SK-N-SH (cell line): ENCODE measurements at regions not wholly inside any gene's neighbourhood (a gene's known extent, or its start where the extent isn't known, plus 50 kb on each side); places are given as distances from the start of the nearest gene placed in this dataset.

ENCODE experiments used
- CTCF ChIA-PET: fragments of 300-600, 350-600 bp; formaldehyde crosslinking; extraction: SDS; loops from one replicate; lab custom pipeline; 2021; lab: Yijun Ruan, JAX
- POLR2A ChIA-PET: fragments of 350-600 bp; sonication (Branson Sonifier 250); formaldehyde crosslinking; extraction: SDS; loops from one replicate; lab custom pipeline; 2020; ENCODE audit warnings: antibody characterized with exemption, inconsistent platforms; lab: Yijun Ruan, JAX
- DNase-seq: peaks from one replicate; pipeline ENCODE4 v3.0.0; 2012
- H2AFZ ChIP-seq: fragments of 200-600 bp; sonication (generic); 2 replicates; pipeline ENCODE4 v1.8.1; 2016; ENCODE audit warnings: antibody characterized with exemption, mild to moderate bottlenecking, low read depth
- H3F3A ChIP-seq: fragments of 200-600 bp; sonication (generic); replicated peaks from 2 replicates; pipeline ENCODE3; 2016; ENCODE audit warnings: antibody characterized with exemption, mild to moderate bottlenecking; ENCODE audit not compliant: insufficient read depth
- H3K27ac ChIP-seq, 2 experiments: fragments of 200-500 bp in 1 of 2; fragments of 200-600 bp in 1 of 2; sonication (Bioruptor generic) in 1 of 2; sonication (generic), shearing (Covaris generic) in 1 of 2; 2 replicates each; pipeline versions ENCODE4 v1.5.1 to v1.6.1; 2014 to 2016; ENCODE audit warnings: low read depth in 2 of 2, inconsistent platforms in 1 of 2, low read length in 1 of 2, mild to moderate bottlenecking in 1 of 2, mixed read lengths in 1 of 2
- H3K27me3 ChIP-seq: fragments of 200-600 bp; sonication (generic), shearing (Covaris generic); 2 replicates; pipeline ENCODE4 v1.6.1; 2016; ENCODE audit warnings: mixed run types; ENCODE audit not compliant: insufficient read depth
- H3K36me3 ChIP-seq, 2 experiments: fragments of 200-500 bp in 1 of 2; fragments of 200-600 bp in 1 of 2; sonication (Bioruptor generic) in 1 of 2; sonication (generic) in 1 of 2; replicated peaks in 1 of 2; 2 replicates each; pipeline versions ENCODE3 to v1.5.1; 2014 to 2016; ENCODE audit warnings: low read length in 1 of 2, mild to moderate bottlenecking in 1 of 2; ENCODE audit not compliant: insufficient read depth in 2 of 2, control insufficient read depth in 1 of 2
- H3K4me1 ChIP-seq, 2 experiments: fragments of 200-500 bp in 1 of 2; fragments of 200-600 bp in 1 of 2; sonication (Bioruptor generic) in 1 of 2; sonication (generic), shearing (Covaris generic) in 1 of 2; 2 replicates each; pipeline versions ENCODE4 v1.5.1 to v1.6.1; 2014 to 2016; ENCODE audit warnings: low read depth in 1 of 2, low read length in 1 of 2, mixed run types in 1 of 2; ENCODE audit not compliant: insufficient read depth in 2 of 2, control insufficient read depth in 1 of 2
- H3K4me2 ChIP-seq: fragments of 200-600 bp; sonication (generic), shearing (Covaris generic); 2 replicates; pipeline ENCODE4 v1.6.1; 2017; ENCODE audit warnings: mixed run types
- H3K4me3 ChIP-seq, 2 experiments: fragments of 200-500 bp in 1 of 2; fragments of 200-600 bp in 1 of 2; sonication (Bioruptor generic) in 1 of 2; sonication (generic), shearing (Covaris generic) in 1 of 2; 2 replicates each; pipeline versions ENCODE4 v1.5.1 to v1.8.1; 2014 to 2016; ENCODE audit warnings: low read depth in 2 of 2, inconsistent platforms in 1 of 2, low read length in 1 of 2, mild to moderate bottlenecking in 1 of 2, mixed read lengths in 1 of 2, moderate library complexity in 1 of 2
- H3K79me2 ChIP-seq: fragments of 200-600 bp; sonication (generic); 2 replicates; pipeline ENCODE4 v1.8.1; 2017; ENCODE audit warnings: mild to moderate bottlenecking; ENCODE audit not compliant: insufficient read depth
- H3K9ac ChIP-seq: fragments of 200-600 bp; sonication (generic); 2 replicates; pipeline ENCODE4 v1.6.1; 2017; ENCODE audit warnings: mixed run types
- H3K9me2 ChIP-seq: fragments of 200-600 bp; sonication (generic); 2 replicates; pipeline ENCODE4 v1.6.1; 2017; ENCODE audit warnings: mixed run types
- H3K9me3 ChIP-seq: fragments of 200-600 bp; sonication (generic); 2 replicates; pipeline ENCODE4 v1.6.1; 2017; ENCODE audit warnings: mixed run types, mild to moderate bottlenecking, moderate library complexity
- H4K20me1 ChIP-seq: fragments of 200-600 bp; sonication (generic); 2 replicates; pipeline ENCODE4 v1.6.1; 2017; ENCODE audit warnings: mild to moderate bottlenecking, mixed run types; ENCODE audit not compliant: insufficient read depth
- CHD2 ChIP-seq: fragments of 150-350 bp; IDR thresholded peaks from 2 replicates; pipeline ENCODE4 v1.6.1; 2018; ENCODE audit warnings: low read length; ENCODE audit not compliant: partially characterized antibody
- ELF1 ChIP-seq: IDR thresholded peaks from 2 replicates; pipeline ENCODE4 v1.4.0; 2012
- EZH2phosphoT487 ChIP-seq: fragments of 200-600 bp; sonication (generic); IDR thresholded peaks from 2 replicates; pipeline ENCODE4 v1.6.1; 2017; ENCODE audit warnings: low read depth, mixed run types, mild to moderate bottlenecking, antibody characterized with exemption, moderate library complexity, borderline replicate concordance
- FOSL2 ChIP-seq: IDR thresholded peaks from 2 replicates; pipeline ENCODE4 v1.4.0; 2012; ENCODE audit warnings: low read depth, mild to moderate bottlenecking, moderate library complexity, borderline replicate concordance
- FOXJ3 ChIP-seq: sonication (generic); formaldehyde crosslinking; IDR thresholded peaks from 2 replicates; pipeline ENCODE4 v1.5.1; 2020; ENCODE audit warnings: mild to moderate bottlenecking, missing genetic modification reagents
- FOXM1 ChIP-seq: IDR thresholded peaks from 2 replicates; pipeline ENCODE4 v1.4.0; 2012; ENCODE audit warnings: low read depth, mild to moderate bottlenecking
- RFX5 ChIP-seq: IDR thresholded peaks from 2 replicates; pipeline ENCODE4 v1.6.1; 2012; ENCODE audit warnings: mild to moderate bottlenecking, improper control_type of control experiment, low read length
- SMC3 ChIP-seq: IDR thresholded peaks from 2 replicates; pipeline ENCODE4 v1.6.1; 2012; ENCODE audit warnings: low read depth, low read length, improper control_type of control experiment
- YY1 ChIP-seq: IDR thresholded peaks from 2 replicates; pipeline ENCODE4 v1.4.0; 2012; ENCODE audit warnings: low read depth, mild to moderate bottlenecking
- WGBS: methylation state at CpG from one replicate; pipeline ENCODE4 v1.1.6; 2017; ENCODE audit warnings: low lambda C conversion rate; 5-methylcytosine and 5-hydroxymethylcytosine counted together
- TF ChIP-seq, protein P1 (sequence below): fragments of 200-600 bp; sonication (generic); IDR thresholded peaks from 2 replicates; pipeline ENCODE4 v1.6.1; 2017; ENCODE audit warnings: antibody characterized with exemption, mild to moderate bottlenecking, moderate library complexity
- TF ChIP-seq, protein P2 (sequence below): IDR thresholded peaks from 2 replicates; pipeline ENCODE4 v1.4.0; 2012; ENCODE audit warnings: low read depth, borderline replicate concordance
- TF ChIP-seq, protein P3 (sequence below): IDR thresholded peaks from 2 replicates; pipeline ENCODE4; 2012

DNA sequence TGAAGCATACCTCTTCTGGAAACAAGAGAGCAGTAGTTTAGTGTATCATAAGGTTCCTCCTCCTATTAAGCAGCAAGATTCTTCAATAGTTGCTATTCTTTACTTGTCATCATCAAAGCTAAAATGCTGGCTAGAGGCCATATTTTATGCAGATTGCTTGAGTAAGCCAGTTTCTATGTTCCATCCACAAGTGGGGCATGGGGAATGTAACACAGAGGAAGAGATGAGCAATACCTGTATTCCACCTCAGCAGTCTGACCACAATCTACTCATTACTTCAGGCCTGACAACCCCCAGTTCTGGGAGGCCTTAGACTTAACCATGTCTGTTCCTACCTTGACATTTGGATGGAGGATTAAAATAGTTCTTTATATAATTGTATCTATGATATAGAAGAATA, 423.6 kb downstream of the BTG1 start:
- Histone ChIP-seq H3K9me2 (no peaks in the 10 kb centered on the region), H4K20me1 (no peaks in the 10 kb centered on the region), H3K4me3 (no peak overlapping the region), H3K9ac (no peak overlapping the region), H3K9me3 (no peaks in the 10 kb centered on the region), H3K27ac (no peak overlapping the region), H3K79me2 (no peaks in the 10 kb centered on the region), H3F3A (no peaks in the 10 kb centered on the region), H2AFZ (no peak overlapping the region), H3K27me3 (no peaks in the 10 kb centered on the region), H3K4me2 (no peak overlapping the region), H3K36me3 (no peaks in the 10 kb centered on the region), H3K4me1 (no peaks in the 10 kb centered on the region; a peak in 1 of 4 replicates)
- POLR2A ChIA-PET = no interaction called here
- CTCF ChIA-PET = no interaction called here
- DNase-seq = no peak
- TF ChIP-seq FOXJ3 (no peak), SMC3 (no peak), CHD2 (no peak)
- TF ChIP-seq, protein P1, sequence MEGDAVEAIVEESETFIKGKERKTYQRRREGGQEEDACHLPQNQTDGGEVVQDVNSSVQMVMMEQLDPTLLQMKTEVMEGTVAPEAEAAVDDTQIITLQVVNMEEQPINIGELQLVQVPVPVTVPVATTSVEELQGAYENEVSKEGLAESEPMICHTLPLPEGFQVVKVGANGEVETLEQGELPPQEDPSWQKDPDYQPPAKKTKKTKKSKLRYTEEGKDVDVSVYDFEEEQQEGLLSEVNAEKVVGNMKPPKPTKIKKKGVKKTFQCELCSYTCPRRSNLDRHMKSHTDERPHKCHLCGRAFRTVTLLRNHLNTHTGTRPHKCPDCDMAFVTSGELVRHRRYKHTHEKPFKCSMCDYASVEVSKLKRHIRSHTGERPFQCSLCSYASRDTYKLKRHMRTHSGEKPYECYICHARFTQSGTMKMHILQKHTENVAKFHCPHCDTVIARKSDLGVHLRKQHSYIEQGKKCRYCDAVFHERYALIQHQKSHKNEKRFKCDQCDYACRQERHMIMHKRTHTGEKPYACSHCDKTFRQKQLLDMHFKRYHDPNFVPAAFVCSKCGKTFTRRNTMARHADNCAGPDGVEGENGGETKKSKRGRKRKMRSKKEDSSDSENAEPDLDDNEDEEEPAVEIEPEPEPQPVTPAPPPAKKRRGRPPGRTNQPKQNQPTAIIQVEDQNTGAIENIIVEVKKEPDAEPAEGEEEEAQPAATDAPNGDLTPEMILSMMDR = no peak

- Histone ChIP-seq H3K9ac (no peak overlapping the region), H3F3A (no peaks in the 10 kb centered on the region), H4K20me1 (no peaks in the 10 kb centered on the region), H3K9me3 (no peaks in the 10 kb centered on the region), H2AFZ (no peak overlapping the region), H3K27me3 (no peaks in the 10 kb centered on the region), H3K4me1 (no peaks in the 10 kb centered on the region; a peak in 1 of 4 replicates), H3K4me3 (no peak overlapping the region), H3K27ac (no peak overlapping the region), H3K79me2 (no peaks in the 10 kb centered on the region), H3K9me2 (no peaks in the 10 kb centered on the region), H3K36me3 (no peaks in the 10 kb centered on the region), H3K4me2 (no peak overlapping the region)
- ChIA-PET CTCF (interaction anchor here (0.7 kb wide), 1 partner anchor 79 kb away, joined by 3 read pairs; no protein-coding TSS in a partner anchor), POLR2A (no interaction called here)
- no peak for DNase-seq
- no peak for TF ChIP-seq ELF1
- TF ChIP-seq, protein P2, sequence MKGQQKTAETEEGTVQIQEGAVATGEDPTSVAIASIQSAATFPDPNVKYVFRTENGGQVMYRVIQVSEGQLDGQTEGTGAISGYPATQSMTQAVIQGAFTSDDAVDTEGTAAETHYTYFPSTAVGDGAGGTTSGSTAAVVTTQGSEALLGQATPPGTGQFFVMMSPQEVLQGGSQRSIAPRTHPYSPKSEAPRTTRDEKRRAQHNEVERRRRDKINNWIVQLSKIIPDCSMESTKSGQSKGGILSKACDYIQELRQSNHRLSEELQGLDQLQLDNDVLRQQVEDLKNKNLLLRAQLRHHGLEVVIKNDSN = no peak
- no peak for TF ChIP-seq RFX5
- TF ChIP-seq FOSL2 = no peak
- TF ChIP-seq, protein P3, sequence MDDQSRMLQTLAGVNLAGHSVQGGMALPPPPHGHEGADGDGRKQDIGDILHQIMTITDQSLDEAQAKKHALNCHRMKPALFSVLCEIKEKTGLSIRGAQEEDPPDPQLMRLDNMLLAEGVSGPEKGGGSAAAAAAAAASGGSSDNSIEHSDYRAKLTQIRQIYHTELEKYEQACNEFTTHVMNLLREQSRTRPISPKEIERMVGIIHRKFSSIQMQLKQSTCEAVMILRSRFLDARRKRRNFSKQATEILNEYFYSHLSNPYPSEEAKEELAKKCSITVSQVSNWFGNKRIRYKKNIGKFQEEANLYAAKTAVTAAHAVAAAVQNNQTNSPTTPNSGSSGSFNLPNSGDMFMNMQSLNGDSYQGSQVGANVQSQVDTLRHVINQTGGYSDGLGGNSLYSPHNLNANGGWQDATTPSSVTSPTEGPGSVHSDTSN = no peak
- TF ChIP-seq EZH2phosphoT487 = no peak
- TF ChIP-seq YY1 = no peak
- TF ChIP-seq FOXM1 = no peak
- WGBS = 26% methylated on average over 3 of the region's 3 CpGs
These were observed 424.6 kb downstream of the BTG1 start for GRCh38 chr12:91721023-91721422.
